ENCODE measurements at regions not wholly inside any gene's neighbourhood (a gene's known extent, or its start where the extent isn't known, plus 50 kb on each side); places are given as distances from the start of the nearest gene placed in this dataset.

DNA sequence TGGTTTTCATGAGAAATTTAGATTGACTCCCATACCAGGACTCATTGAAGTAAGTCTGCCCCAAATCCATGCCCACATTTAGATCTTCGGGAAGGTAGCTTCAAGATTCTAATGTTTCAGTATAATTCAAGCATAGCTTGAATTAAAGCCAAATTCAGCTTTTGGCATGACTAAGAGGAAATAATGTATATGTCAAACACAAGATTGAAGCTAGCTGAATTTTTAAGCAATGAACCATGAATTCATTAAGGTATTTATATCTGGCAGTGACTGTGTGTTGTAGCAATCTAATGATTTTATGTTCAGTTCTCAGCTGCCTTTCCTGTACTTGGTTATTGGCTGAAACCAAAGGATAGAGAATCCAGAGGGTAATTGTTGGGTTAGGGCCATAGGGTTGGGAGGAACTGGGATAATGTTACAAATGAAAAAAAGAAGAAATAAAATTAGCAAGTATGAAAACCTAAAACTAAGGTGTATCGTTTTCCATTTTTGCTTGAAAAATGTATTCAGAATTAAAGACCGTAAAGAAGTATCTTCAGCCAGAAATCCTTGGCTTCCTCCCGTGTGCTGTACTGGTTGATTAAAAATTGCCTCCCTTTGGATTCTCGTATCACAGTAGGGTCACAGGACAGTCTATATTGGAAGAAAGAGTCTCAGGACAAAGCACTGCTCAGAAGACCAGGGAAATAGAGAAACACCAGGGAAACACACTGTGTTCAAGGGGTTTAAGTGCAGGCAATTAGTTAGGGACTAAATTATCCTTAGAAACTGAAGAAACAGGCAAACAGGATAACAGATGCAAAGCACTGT is 119.0 kb upstream of the FN1 start:
- H3K9me3 ChIP-seq (ENCODE audit: control insufficient read depth in 2 of 2, insufficient read depth in 1 of 2, low read length in 1 of 2) = no peaks in the 10 kb centered on the region
- 71% methylated on average over 5 of the region's 5 CpGs for WGBS
- peak in 1 of 9 donors; percentile 17 for DNase-seq (ENCODE audit: low read depth in 6 of 9, low spot score in 9 of 9)
- no peaks in the 10 kb centered on the region for H3K4me1 ChIP-seq (ENCODE audit: control insufficient read depth in 2 of 2, insufficient read depth in 2 of 2, low read length in 2 of 2)
- no peak overlapping the region for H3K4me3 ChIP-seq (ENCODE audit: low read length in 2 of 2)
- H3K36me3 ChIP-seq (ENCODE audit: control insufficient read depth in 2 of 2, insufficient read depth in 2 of 2, low read length in 1 of 2) = no peaks in the 10 kb centered on the region
- H3K27me3 ChIP-seq (ENCODE audit: control insufficient read depth in 2 of 2, insufficient read depth in 1 of 2, low read length in 1 of 2) = no peaks in the 10 kb centered on the region
- H3K27ac ChIP-seq (ENCODE audit: low read depth in 1 of 2, low read length in 1 of 2) = peak overlapping the region in 1 of 2 donors; percentile 41

DNA sequence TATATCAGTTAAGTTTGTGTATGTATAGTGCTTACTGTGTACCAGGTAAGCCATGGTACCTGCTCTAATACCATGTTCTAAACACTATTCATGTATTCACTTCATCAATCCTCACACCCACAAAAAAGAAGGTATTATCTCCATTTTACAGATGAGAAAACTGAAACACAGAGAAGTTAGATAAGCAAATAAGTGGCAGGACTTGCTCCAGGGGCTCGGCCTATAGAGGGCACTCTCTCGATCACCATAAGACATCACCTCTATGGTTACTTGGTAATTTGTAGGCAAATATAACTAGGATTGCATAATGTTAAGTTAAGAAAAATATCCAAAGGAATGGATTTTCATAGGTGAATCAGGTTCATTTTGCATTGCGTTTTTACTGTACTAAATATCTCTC is 118.1 kb upstream of the FN1 start:
- Histone ChIP-seq H3K4me1 (ENCODE audit: control insufficient read depth in 2 of 2, insufficient read depth in 2 of 2, low read length in 2 of 2) (no peaks in the 10 kb centered on the region), H3K27ac (ENCODE audit: low read depth in 1 of 2, low read length in 1 of 2) (peak overlapping the region in 1 of 2 donors; percentile 3), H3K4me3 (ENCODE audit: low read length in 2 of 2) (no peak overlapping the region), H3K27me3 (ENCODE audit: control insufficient read depth in 2 of 2, insufficient read depth in 1 of 2, low read length in 1 of 2) (no peaks in the 10 kb centered on the region), H3K9me3 (ENCODE audit: control insufficient read depth in 2 of 2, insufficient read depth in 1 of 2, low read length in 1 of 2) (no peaks in the 10 kb centered on the region), H3K36me3 (ENCODE audit: control insufficient read depth in 2 of 2, insufficient read depth in 2 of 2, low read length in 1 of 2) (no peaks in the 10 kb centered on the region)
- no peak for DNase-seq (ENCODE audit: low read depth in 6 of 9, low spot score in 9 of 9)
- 95% methylated on average over 3 of the region's 3 CpGs for WGBS

DNA sequence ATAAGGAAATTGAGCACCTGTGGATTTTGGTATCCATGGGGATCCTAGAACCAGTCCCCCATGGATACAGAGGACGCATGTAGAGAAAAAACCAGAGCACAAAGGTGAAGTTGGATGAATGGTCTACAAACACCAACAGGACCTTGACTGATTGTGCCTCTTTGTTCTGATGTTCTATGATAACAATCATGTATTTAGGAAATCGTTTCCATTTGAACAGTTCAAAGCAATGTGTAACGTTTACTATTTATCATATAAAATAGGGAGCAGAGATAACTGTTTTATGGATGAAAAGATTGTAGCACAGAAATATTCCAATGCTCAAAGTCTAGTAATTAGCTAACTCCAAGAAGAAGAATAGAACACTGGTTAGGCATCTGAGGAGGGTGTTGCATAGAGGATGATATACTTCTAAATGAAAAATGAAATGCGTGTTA is 116.3 kb upstream of the FN1 start:
- Histone ChIP-seq H3K4me3 (ENCODE audit: low read length in 2 of 2) (no peak overlapping the region), H3K27me3 (ENCODE audit: control insufficient read depth in 2 of 2, insufficient read depth in 1 of 2, low read length in 1 of 2) (no peaks in the 10 kb centered on the region), H3K9me3 (ENCODE audit: control insufficient read depth in 2 of 2, insufficient read depth in 1 of 2, low read length in 1 of 2) (no peaks in the 10 kb centered on the region), H3K27ac (ENCODE audit: low read depth in 1 of 2, low read length in 1 of 2) (no peak overlapping the region), H3K4me1 (ENCODE audit: control insufficient read depth in 2 of 2, insufficient read depth in 2 of 2, low read length in 2 of 2) (no peaks in the 10 kb centered on the region), H3K36me3 (ENCODE audit: control insufficient read depth in 2 of 2, insufficient read depth in 2 of 2, low read length in 1 of 2) (no peaks in the 10 kb centered on the region)
- WGBS = 95% methylated on average over 4 of the region's 4 CpGs
- no peak for DNase-seq (ENCODE audit: low read depth in 6 of 9, low spot score in 9 of 9)

DNA sequence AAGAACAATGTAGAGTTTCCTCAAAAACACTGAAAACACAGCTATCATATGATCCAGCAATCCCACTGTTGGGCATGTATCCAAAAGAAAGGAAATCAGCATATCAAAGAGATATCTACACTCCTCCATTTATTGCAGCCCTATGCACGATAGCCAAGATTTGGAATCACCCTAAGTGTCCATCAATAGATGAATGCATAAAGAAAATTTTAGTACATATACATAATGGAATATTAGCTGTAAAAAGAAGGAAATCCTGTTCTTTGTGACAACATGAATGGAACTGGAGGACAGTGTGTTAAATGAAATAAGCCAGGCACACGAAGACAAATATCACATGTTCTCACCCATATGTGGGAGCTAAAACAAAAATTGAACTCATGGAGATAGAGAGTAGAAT is 114.5 kb upstream of the FN1 start:
- Histone ChIP-seq H3K27me3 (ENCODE audit: control insufficient read depth in 2 of 2, insufficient read depth in 1 of 2, low read length in 1 of 2) (no peaks in the 10 kb centered on the region), H3K36me3 (ENCODE audit: control insufficient read depth in 2 of 2, insufficient read depth in 2 of 2, low read length in 1 of 2) (no peaks in the 10 kb centered on the region), H3K27ac (ENCODE audit: low read depth in 1 of 2, low read length in 1 of 2) (no peak overlapping the region), H3K4me1 (ENCODE audit: control insufficient read depth in 2 of 2, insufficient read depth in 2 of 2, low read length in 2 of 2) (no peaks in the 10 kb centered on the region), H3K4me3 (ENCODE audit: low read length in 2 of 2) (no peak overlapping the region), H3K9me3 (ENCODE audit: control insufficient read depth in 2 of 2, insufficient read depth in 1 of 2, low read length in 1 of 2) (no peaks in the 10 kb centered on the region)
- no peak for DNase-seq (ENCODE audit: low read depth in 6 of 9, low spot score in 9 of 9)
- 91% methylated on average over 2 of the region's 2 CpGs for WGBS

DNA sequence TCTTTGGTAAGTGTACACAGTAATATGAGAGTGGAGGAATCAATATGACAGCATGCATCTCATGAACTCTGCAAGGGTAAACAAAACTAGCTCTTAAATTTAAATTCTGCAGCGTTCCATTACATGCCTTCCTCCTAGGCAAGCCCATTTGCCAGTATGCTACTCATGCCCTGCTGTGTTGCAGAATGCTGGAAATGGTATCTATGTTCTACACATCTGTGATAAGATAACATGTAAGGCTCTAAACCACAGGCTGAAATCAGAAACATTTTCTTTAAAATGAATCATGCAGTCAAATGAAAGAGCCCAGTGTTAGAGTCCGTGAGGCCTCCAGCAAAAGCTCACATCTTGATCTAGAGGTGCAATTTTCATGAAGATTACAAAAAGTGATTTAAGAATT is 112.8 kb upstream of the FN1 start:
- no peaks in the 10 kb centered on the region for H3K9me3 ChIP-seq (ENCODE audit: control insufficient read depth in 2 of 2, insufficient read depth in 1 of 2, low read length in 1 of 2)
- H3K27ac ChIP-seq (ENCODE audit: low read depth in 1 of 2, low read length in 1 of 2) = no peak overlapping the region
- no peaks in the 10 kb centered on the region for H3K27me3 ChIP-seq (ENCODE audit: control insufficient read depth in 2 of 2, insufficient read depth in 1 of 2, low read length in 1 of 2)
- H3K36me3 ChIP-seq (ENCODE audit: control insufficient read depth in 2 of 2, insufficient read depth in 2 of 2, low read length in 1 of 2) = no peaks in the 10 kb centered on the region
- WGBS = 87% methylated on average over 2 of the region's 2 CpGs
- DNase-seq (ENCODE audit: low read depth in 6 of 9, low spot score in 9 of 9) = no peak
- no peaks in the 10 kb centered on the region for H3K4me1 ChIP-seq (ENCODE audit: control insufficient read depth in 2 of 2, insufficient read depth in 2 of 2, low read length in 2 of 2)
- H3K4me3 ChIP-seq (ENCODE audit: low read length in 2 of 2) = no peak overlapping the region

DNA sequence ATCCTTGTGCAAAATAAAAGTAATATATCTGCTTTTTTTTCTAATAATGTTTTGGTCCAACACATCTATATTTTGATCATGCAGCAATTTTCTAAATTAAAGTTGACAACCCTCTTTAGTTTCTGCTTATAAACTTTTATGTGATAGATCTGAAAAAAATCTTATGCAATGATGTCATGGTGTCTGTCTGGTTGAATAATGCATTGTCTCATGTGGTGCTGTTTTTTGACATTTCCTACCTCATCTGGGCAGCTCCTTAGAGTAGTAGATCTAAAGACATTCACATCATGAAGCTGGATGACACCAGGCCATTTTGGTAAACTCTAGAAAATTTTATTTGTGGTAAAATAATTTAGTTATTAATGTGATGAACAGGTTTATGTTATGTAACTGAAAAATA is 106.8 kb upstream of the FN1 start:
- H3K9me3 ChIP-seq (ENCODE audit: control insufficient read depth in 2 of 2, insufficient read depth in 1 of 2, low read length in 1 of 2) = no peaks in the 10 kb centered on the region
- H3K27ac ChIP-seq (ENCODE audit: low read depth in 1 of 2, low read length in 1 of 2) = no peak overlapping the region
- H3K36me3 ChIP-seq (ENCODE audit: control insufficient read depth in 2 of 2, insufficient read depth in 2 of 2, low read length in 1 of 2) = no peaks in the 10 kb centered on the region
- no peaks in the 10 kb centered on the region for H3K27me3 ChIP-seq (ENCODE audit: control insufficient read depth in 2 of 2, insufficient read depth in 1 of 2, low read length in 1 of 2)
- H3K4me3 ChIP-seq (ENCODE audit: low read length in 2 of 2) = no peak overlapping the region
- no peak for DNase-seq (ENCODE audit: low read depth in 6 of 9, low spot score in 9 of 9)
- no peaks in the 10 kb centered on the region for H3K4me1 ChIP-seq (ENCODE audit: control insufficient read depth in 2 of 2, insufficient read depth in 2 of 2, low read length in 2 of 2)

DNA sequence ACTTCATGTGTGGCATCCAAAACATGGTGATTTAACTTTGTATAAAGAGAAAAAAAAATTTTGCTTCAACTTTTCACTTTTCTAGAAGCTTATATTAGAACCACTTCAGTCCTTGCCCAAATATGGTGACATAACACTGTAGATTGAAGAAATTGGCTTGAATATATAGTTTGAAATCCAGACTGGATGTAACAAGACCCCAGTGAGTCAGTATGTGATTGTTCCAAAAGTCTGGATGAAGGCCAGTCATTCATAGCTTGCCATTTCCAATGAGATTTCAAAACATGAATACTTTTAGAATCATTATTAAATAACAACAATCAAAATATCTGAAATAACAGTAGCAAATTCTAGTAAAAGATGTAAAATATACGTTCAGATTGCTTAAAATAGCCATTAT is 104.8 kb upstream of the FN1 start:
- Histone ChIP-seq H3K27ac (ENCODE audit: low read depth in 1 of 2, low read length in 1 of 2) (no peak overlapping the region), H3K36me3 (ENCODE audit: control insufficient read depth in 2 of 2, insufficient read depth in 2 of 2, low read length in 1 of 2) (no peaks in the 10 kb centered on the region), H3K4me3 (ENCODE audit: low read length in 2 of 2) (no peak overlapping the region), H3K9me3 (ENCODE audit: control insufficient read depth in 2 of 2, insufficient read depth in 1 of 2, low read length in 1 of 2) (no peaks in the 10 kb centered on the region), H3K4me1 (ENCODE audit: control insufficient read depth in 2 of 2, insufficient read depth in 2 of 2, low read length in 2 of 2) (no peaks in the 10 kb centered on the region), H3K27me3 (ENCODE audit: control insufficient read depth in 2 of 2, insufficient read depth in 1 of 2, low read length in 1 of 2) (no peaks in the 10 kb centered on the region)
- no peak for DNase-seq (ENCODE audit: low read depth in 6 of 9, low spot score in 9 of 9)
- 80% methylated on average over 1 of the region's 1 CpG for WGBS

DNA sequence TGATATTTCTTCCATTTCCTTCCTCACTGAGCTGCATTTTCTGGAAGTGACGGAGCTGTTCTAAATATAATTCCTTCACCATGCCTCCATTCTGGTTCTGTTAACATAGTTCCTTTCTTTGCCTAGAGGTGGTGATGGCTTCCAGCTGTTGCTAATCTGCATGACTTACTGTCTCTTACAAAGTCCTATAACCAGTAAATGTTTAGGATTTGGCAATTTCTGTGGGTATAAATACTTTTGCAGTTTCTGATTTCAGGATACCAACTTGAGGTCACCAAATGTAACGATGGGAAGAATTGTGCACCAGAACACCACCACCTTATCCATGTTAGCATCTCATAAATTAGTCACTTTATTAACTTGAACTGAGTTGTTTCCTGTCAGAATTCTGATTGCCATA is 101.7 kb upstream of the FN1 start:
- Histone ChIP-seq H3K36me3 (ENCODE audit: control insufficient read depth in 2 of 2, insufficient read depth in 2 of 2, low read length in 1 of 2) (no peaks in the 10 kb centered on the region), H3K27ac (ENCODE audit: low read depth in 1 of 2, low read length in 1 of 2) (no peak overlapping the region), H3K9me3 (ENCODE audit: control insufficient read depth in 2 of 2, insufficient read depth in 1 of 2, low read length in 1 of 2) (peaks cover 0 to 4% of the 10 kb centered on the region in 2 donors), H3K4me1 (ENCODE audit: control insufficient read depth in 2 of 2, insufficient read depth in 2 of 2, low read length in 2 of 2) (no peaks in the 10 kb centered on the region), H3K4me3 (ENCODE audit: low read length in 2 of 2) (no peak overlapping the region), H3K27me3 (ENCODE audit: control insufficient read depth in 2 of 2, insufficient read depth in 1 of 2, low read length in 1 of 2) (no peaks in the 10 kb centered on the region)
- 92% methylated on average over 2 of the region's 2 CpGs for WGBS
- no peak for DNase-seq (ENCODE audit: low read depth in 6 of 9, low spot score in 9 of 9)

DNA sequence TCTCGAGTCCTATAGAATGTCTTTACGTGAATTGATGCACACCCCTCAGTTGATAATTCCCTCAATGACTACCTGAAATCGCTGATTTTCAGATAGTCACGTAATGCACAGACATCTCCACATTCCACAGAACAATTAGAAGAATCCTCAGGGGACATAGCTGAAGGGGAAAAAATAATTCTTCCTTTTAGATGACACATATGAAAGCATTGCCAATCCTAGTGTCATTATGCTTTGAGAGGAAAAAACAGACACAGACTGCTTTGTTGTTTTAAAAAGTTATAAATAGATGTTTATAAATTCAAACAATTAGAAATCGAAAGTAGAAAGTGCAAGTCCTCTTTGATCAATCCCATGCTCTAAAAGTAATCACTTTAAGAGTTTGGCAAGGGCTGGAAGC is 100.6 kb upstream of the FN1 start:
- H3K4me1 ChIP-seq (ENCODE audit: control insufficient read depth in 2 of 2, insufficient read depth in 2 of 2, low read length in 2 of 2) = no peaks in the 10 kb centered on the region
- no peaks in the 10 kb centered on the region for H3K27me3 ChIP-seq (ENCODE audit: control insufficient read depth in 2 of 2, insufficient read depth in 1 of 2, low read length in 1 of 2)
- H3K27ac ChIP-seq (ENCODE audit: low read depth in 1 of 2, low read length in 1 of 2) = no peak overlapping the region
- peaks cover 0 to 4% of the 10 kb centered on the region in 2 donors for H3K9me3 ChIP-seq (ENCODE audit: control insufficient read depth in 2 of 2, insufficient read depth in 1 of 2, low read length in 1 of 2)
- no peak for DNase-seq (ENCODE audit: low read depth in 6 of 9, low spot score in 9 of 9)
- H3K36me3 ChIP-seq (ENCODE audit: control insufficient read depth in 2 of 2, insufficient read depth in 2 of 2, low read length in 1 of 2) = no peaks in the 10 kb centered on the region
- no peak overlapping the region for H3K4me3 ChIP-seq (ENCODE audit: low read length in 2 of 2)
- 90% methylated on average over 5 of the region's 5 CpGs for WGBS

Measured in thymus (tissue), 11 donors.